IMR-90 (cell line): ENCODE measurements at regions not wholly inside any gene's neighbourhood (a gene's known extent, or its start where the extent isn't known, plus 50 kb on each side); places are given as distances from the start of the nearest gene placed in this dataset.

Experiments
- ATAC-seq: fragments of 200-7000 bp; cut with Tn5 transposase; 2 replicates; pipeline ENCODE4 v1.9.1; 2020; ENCODE audit warnings: low read depth, mild to moderate bottlenecking, moderate library complexity
- BruUV-seq: library from RNA; stranded (reverse); fragments of 400-500 nt; replicated peaks from 2 replicates; lab custom pipeline; 2021; lab: Mats Ljungman, UMichigan
- CTCF ChIA-PET: fragments of 300-600 bp; formaldehyde crosslinking; extraction: SDS; loops from one replicate; lab custom pipeline; 2021; ENCODE audit warnings: antibody characterized with exemption; lab: Yijun Ruan, JAX
- POLR2A ChIA-PET: fragments of 300-600 bp; sonication (Branson Sonifier 250); formaldehyde crosslinking; loops from one replicate; lab custom pipeline; 2022; ENCODE audit warnings: antibody characterized with exemption; ENCODE audit not compliant: unreplicated experiment; lab: Charles Lee
- DNase-seq: peaks from one replicate; pipeline ENCODE4 v3.0.0; 2013
- H2AFZ ChIP-seq: replicated peaks from 2 replicates; pipeline ENCODE3; 2013; ENCODE audit warnings: low read length, mild to moderate bottlenecking; ENCODE audit not compliant: poor library complexity
- H2AK5ac ChIP-seq: 2 replicates; pipeline ENCODE4 v1.6.1; 2013; ENCODE audit warnings: low read depth, low read length, inconsistent platforms
- H2AK9ac ChIP-seq: replicated peaks from 2 replicates; pipeline ENCODE3; 2013; ENCODE audit warnings: mild to moderate bottlenecking, low read depth, low read length, moderate library complexity; ENCODE audit not compliant: poor library complexity
- H2BK120ac ChIP-seq: 2 replicates; pipeline ENCODE4 v1.6.1; 2013; ENCODE audit warnings: low read depth, low read length, inconsistent platforms
- H2BK15ac ChIP-seq: 3 replicates; pipeline ENCODE4 v1.6.1; 2013; ENCODE audit warnings: low read depth, low read length, inconsistent platforms
- H2BK20ac ChIP-seq: 2 replicates; pipeline ENCODE4 v1.6.1; 2013; ENCODE audit warnings: low read depth, mild to moderate bottlenecking, inconsistent platforms, low read length, moderate library complexity
- H2BK5ac ChIP-seq: 2 replicates; pipeline ENCODE4 v1.6.1; 2013; ENCODE audit warnings: mild to moderate bottlenecking, low read depth, low read length, inconsistent platforms; ENCODE audit not compliant: poor library complexity, severe bottlenecking
- H3K14ac ChIP-seq: replicated peaks from 2 replicates; pipeline ENCODE4 v1.6.1; 2013; ENCODE audit warnings: low read depth, low read length, inconsistent platforms
- H3K18ac ChIP-seq: 2 replicates; pipeline ENCODE4 v1.6.1; 2013; ENCODE audit warnings: low read depth, low read length, control low read depth
- H3K23ac ChIP-seq: 2 replicates; pipeline ENCODE4 v1.6.1; 2013; ENCODE audit warnings: low read depth, low read length, inconsistent platforms
- H3K27ac ChIP-seq: 2 replicates; pipeline ENCODE4 v1.5.1; 2013; ENCODE audit warnings: mild to moderate bottlenecking, control low read depth, low read length; ENCODE audit not compliant: insufficient read depth
- H3K27me3 ChIP-seq: 2 replicates; pipeline ENCODE4 v1.6.1; 2013; ENCODE audit warnings: low read length; ENCODE audit not compliant: control insufficient read depth, insufficient read depth
- H3K36me3 ChIP-seq: 2 replicates; pipeline ENCODE4 v1.6.1; 2013; ENCODE audit warnings: low read length, mixed read lengths; ENCODE audit not compliant: control insufficient read depth, insufficient read depth
- H3K4ac ChIP-seq: 2 replicates; pipeline ENCODE4 v1.6.1; 2013; ENCODE audit warnings: low read depth, low read length, inconsistent platforms
- H3K4me1 ChIP-seq: 2 replicates; pipeline ENCODE4 v1.6.1; 2013; ENCODE audit warnings: low read length, mixed read lengths; ENCODE audit not compliant: control insufficient read depth, insufficient read depth
- H3K4me2 ChIP-seq: 2 replicates; pipeline ENCODE4 v1.6.1; 2013; ENCODE audit warnings: low read depth, mild to moderate bottlenecking, control low read depth, low read length, moderate library complexity
- H3K4me3 ChIP-seq: 2 replicates; pipeline ENCODE4 v1.5.1; 2013; ENCODE audit warnings: low read depth, mild to moderate bottlenecking, control low read depth, low read length, moderate library complexity; ENCODE audit not compliant: insufficient read depth
- H3K56ac ChIP-seq: 2 replicates; pipeline ENCODE4 v1.6.1; 2013; ENCODE audit warnings: low read length, inconsistent platforms; ENCODE audit not compliant: insufficient read depth; ENCODE audit errors: extremely low read depth
- H3K79me1 ChIP-seq, 2 experiments: 2 replicates each; pipeline ENCODE4 v1.6.1; 2013; ENCODE audit warnings: low read length in 2 of 2, inconsistent platforms in 1 of 2, low read depth in 1 of 2
- H3K9ac ChIP-seq: 2 replicates; pipeline ENCODE4 v1.6.1; 2013; ENCODE audit warnings: low read depth, low read length, control low read depth
- H3K9me1 ChIP-seq: 2 replicates; pipeline ENCODE4 v1.6.1; 2013; ENCODE audit warnings: low read length, inconsistent platforms; ENCODE audit not compliant: insufficient read depth
- H3K9me3 ChIP-seq: 2 replicates; pipeline ENCODE4 v1.6.1; 2013; ENCODE audit warnings: low read length; ENCODE audit not compliant: control insufficient read depth, insufficient read depth
- H4K20me1 ChIP-seq: 2 replicates; pipeline ENCODE4 v1.6.1; 2013; ENCODE audit warnings: low read length, inconsistent platforms; ENCODE audit not compliant: insufficient read depth
- H4K5ac ChIP-seq: 2 replicates; pipeline ENCODE4 v1.6.1; 2013; ENCODE audit warnings: mild to moderate bottlenecking, low read depth, low read length, control low read depth
- H4K8ac ChIP-seq, 2 experiments: 2 replicates each; pipeline ENCODE4 v1.6.1; 2013; ENCODE audit warnings: low read depth in 2 of 2, low read length in 2 of 2, control low read depth in 1 of 2, inconsistent platforms in 1 of 2
- H4K91ac ChIP-seq: 2 replicates; pipeline ENCODE4 v1.6.1; 2013; ENCODE audit warnings: low read depth, low read length, inconsistent platforms; ENCODE audit not compliant: insufficient read depth
- CHD1 ChIP-seq: IDR thresholded peaks from 2 replicates; pipeline ENCODE4 v1.6.1; 2012; ENCODE audit warnings: low read depth, low read length, improper control_type of control experiment
- FOS ChIP-seq: fragments of 150-350 bp; IDR thresholded peaks from 2 replicates; pipeline ENCODE4 v1.6.1; 2016; ENCODE audit warnings: low read depth, low read length
- SMC3 ChIP-seq: fragments of 150-350 bp; IDR thresholded peaks from 2 replicates; pipeline ENCODE4 v1.6.1; 2016; ENCODE audit warnings: low read depth, mild to moderate bottlenecking, antibody characterized with exemption, low read length, moderate library complexity
- WGBS, 2 experiments: methylation state at CpG; one replicate each; pipeline versions ENCODE4 v1.1.5 to v1.1.7; 2013; ENCODE audit warnings: missing lambda C conversion rate in 2 of 2; ENCODE audit not compliant: insufficient read length in 1 of 2; ENCODE audit errors: extremely low coverage in 2 of 2; 5-methylcytosine and 5-hydroxymethylcytosine counted together
- dilution Hi-C: fragments of 300-500 bp; cut with HindIII; formaldehyde crosslinking; loops from one replicate; pipeline ENCODE4 v1.14.3; 2018; ENCODE audit warnings: low sequenced_read_pairs; ENCODE audit not compliant: unreplicated experiment
- in situ Hi-C: fragments of 300-500 bp; cut with MboI; formaldehyde crosslinking; loops from 3 replicates; pipeline ENCODE4 v1.14.3; 2019; ENCODE audit warnings: low sequenced_read_pairs, inconsistent platforms, mixed read lengths
- intact Hi-C: fragments of 100-400 bp; cut with micrococcal nuclease; formaldehyde crosslinking; loops from 2 replicates; pipeline ENCODE4 v1.10.0; 2022

GRCh38 chr1:88581703-88582102 lies 102.4 kb upstream of the PKN2 start:
- dilution Hi-C loops = no loop called here

More at GRCh38 chr1:88581703-88582102, 102.4 kb upstream of the PKN2 start:
- ChIA-PET POLR2A (no interaction called here), CTCF (no interaction called here)
- H4K91ac ChIP-seq = no peak overlapping the region
- H2BK15ac ChIP-seq = no peak overlapping the region
- H3K56ac ChIP-seq = no peak overlapping the region
- H3K4me1 ChIP-seq = no peaks in the 10 kb centered on the region
- TF ChIP-seq CHD1 (no peak), FOS (no peak), SMC3 (no peak)
- H2AK5ac ChIP-seq = no peak overlapping the region
- H3K27me3 ChIP-seq = no peaks in the 10 kb centered on the region
- WGBS, 2 experiments = no CpG with 5 or more reads among the region's 2 CpGs
- H2AFZ ChIP-seq = no peak overlapping the region
- H3K14ac ChIP-seq = no peak overlapping the region
- H3K18ac ChIP-seq = no peak overlapping the region
- no peaks in the 10 kb centered on the region for H3K9me1 ChIP-seq
- H2AK9ac ChIP-seq = no peak overlapping the region
- no peak overlapping the region for H2BK20ac ChIP-seq
- no peak for ATAC-seq
- no peak overlapping the region for H2BK5ac ChIP-seq
- BruUV-seq = no TSS peak
- H3K4me2 ChIP-seq = no peak overlapping the region
- H3K79me1 ChIP-seq = no peaks in the 10 kb centered on the region
- no peaks in the 10 kb centered on the region for H3K36me3 ChIP-seq
- in situ Hi-C loops = no loop called here
- H3K23ac ChIP-seq = no peak overlapping the region
- no peak for DNase-seq
- H3K4ac ChIP-seq = no peak overlapping the region
- H4K20me1 ChIP-seq = no peaks in the 10 kb centered on the region
- H3K27ac ChIP-seq = no peak overlapping the region
- H3K9ac ChIP-seq = no peak overlapping the region
- intact Hi-C loops = no loop called here
- H3K4me3 ChIP-seq = no peak overlapping the region
- H4K5ac ChIP-seq = no peak overlapping the region
- no peak overlapping the region for H4K8ac ChIP-seq
- no peaks in the 10 kb centered on the region for H3K9me3 ChIP-seq
- no peak overlapping the region for H2BK120ac ChIP-seq
